ENCODE measurements at regions not wholly inside any gene's neighbourhood (a gene's known extent, or its start where the extent isn't known, plus 50 kb on each side); places are given as distances from the start of the nearest gene placed in this dataset.

DNA sequence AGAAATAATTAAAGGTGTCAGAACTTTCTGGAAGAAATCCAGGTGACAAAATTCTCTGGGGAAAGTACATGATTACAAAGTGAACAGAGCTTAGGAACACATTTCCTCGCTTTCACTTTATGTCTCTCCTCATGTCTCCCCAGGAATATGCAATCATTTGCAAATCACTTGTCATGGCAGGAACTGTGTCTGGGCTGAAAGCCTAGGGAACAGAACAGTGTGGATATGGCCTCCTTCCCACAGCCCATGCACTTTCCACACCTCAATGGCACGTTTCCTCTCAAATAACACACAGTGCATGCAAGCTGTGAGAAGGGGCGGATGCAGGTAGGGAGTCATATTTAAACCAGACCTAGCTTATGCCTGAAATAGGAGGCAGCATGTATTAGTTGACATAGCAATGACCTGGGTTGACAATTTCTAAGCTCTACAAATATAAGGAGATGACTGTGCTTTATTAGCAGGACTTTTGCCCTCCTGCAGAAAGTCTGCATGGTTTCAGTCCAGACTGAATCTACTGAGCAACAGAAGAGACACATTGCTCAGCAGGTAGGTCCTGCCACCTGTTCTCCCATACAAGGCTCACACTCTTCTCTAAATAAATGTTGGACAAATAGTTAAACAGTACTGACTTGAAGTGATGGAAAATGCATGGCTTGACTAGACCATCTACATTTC, 236.0 kb upstream of the ELAC2 start:
- TF ChIP-seq GATA2 (IDR thresholded peaks at IDR 0.05; ENCODE audit: low read depth, low read length): no peak
- TF ChIP-seq GATA3 (IDR thresholded peaks at IDR 0.05; ENCODE audit: low read depth, low read length): no peak
